K562 (cell line): ENCODE measurements at regions not wholly inside any gene's neighbourhood (a gene's known extent, or its start where the extent isn't known, plus 50 kb on each side); places are given as distances from the start of the nearest gene placed in this dataset.

Experiments used
- ATAC-seq: fragments of 200-7000 bp; cut with Tn5 transposase; 3 replicates; pipeline ENCODE4 v1.9.1; 2020; ENCODE audit warnings: moderate library complexity
- BruUV-seq: library from RNA; stranded (reverse); fragments of 400-500 nt; replicated peaks from 2 replicates; lab custom pipeline; 2021; lab: Mats Ljungman, UMichigan
- CTCF ChIA-PET: fragments of 300-600 bp; formaldehyde crosslinking; extraction: SDS; loops from one replicate; lab custom pipeline; 2021; ENCODE audit warnings: low intra/inter-chr PET ratio; lab: Yijun Ruan, JAX
- POLR2A ChIA-PET: fragments of 300-600, 350-650 bp; sonication (Branson Sonifier 250); formaldehyde crosslinking; extraction: SDS; loops from one replicate; lab custom pipeline; 2021; ENCODE audit warnings: antibody characterized with exemption, inconsistent platforms; lab: Yijun Ruan, JAX
- DNase-seq, 4 experiments: peaks; one replicate each; pipeline versions ENCODE4 v3.0.0 to v3.0.0-alpha.2; 2011 to 2018; ENCODE audit warnings: low spot score in 3 of 4, mixed read lengths in 3 of 4; ENCODE audit errors: extremely low read depth in 1 of 4
- FAIRE-seq: peaks from 2 replicates; lab custom pipeline; 2011; peaks lifted over from hg19 to GRCh38; lab: Jason Lieb, UNC
- H2AFZ ChIP-seq: 2 replicates; pipeline ENCODE4 v1.6.0; 2011; ENCODE audit warnings: low read depth, low read length, control low read depth, inconsistent platforms
- H3K27ac ChIP-seq: fragments of 200-600 bp; 3 replicates; pipeline ENCODE4 v1.8.0; 2011; ENCODE audit warnings: low read depth, mild to moderate bottlenecking, control low read depth, inconsistent platforms, low read length, moderate library complexity, mixed read lengths; ENCODE audit errors: extremely low read depth
- H3K27me3 ChIP-seq, 2 experiments: fragments of 300-600 bp in 1 of 2; 2 replicates in 1 of 2; 3 replicates in 1 of 2; pipeline versions ENCODE4 v1.6.0 to v1.8.0; 2011; ENCODE audit warnings: inconsistent platforms in 2 of 2, low read length in 2 of 2, mild to moderate bottlenecking in 1 of 2, mixed read lengths in 1 of 2, moderate library complexity in 1 of 2; ENCODE audit not compliant: control insufficient read depth in 2 of 2, insufficient read depth in 2 of 2
- H3K36me3 ChIP-seq: fragments of 300-600 bp; 3 replicates; pipeline ENCODE4 v1.8.0; 2011; ENCODE audit warnings: mild to moderate bottlenecking, low read length, inconsistent platforms; ENCODE audit not compliant: control insufficient read depth, insufficient read depth
- H3K4me1 ChIP-seq, 2 experiments: fragments of 200-600 bp in 1 of 2; replicated peaks in 1 of 2; 2 replicates in 1 of 2; 3 replicates in 1 of 2; pipeline versions ENCODE4 v1.5.1 to v1.8.0; 2011; ENCODE audit warnings: inconsistent platforms in 2 of 2, low read length in 2 of 2, mild to moderate bottlenecking in 1 of 2, mixed read lengths in 1 of 2, moderate library complexity in 1 of 2; ENCODE audit not compliant: control insufficient read depth in 2 of 2, insufficient read depth in 2 of 2
- H3K4me2 ChIP-seq: 2 replicates; pipeline ENCODE4 v1.6.1; 2011; ENCODE audit warnings: low read length, control low read depth, inconsistent platforms, mixed read lengths; ENCODE audit not compliant: insufficient read depth
- H3K4me3 ChIP-seq: fragments of 200-600 bp; sonication (generic), shearing (Covaris generic); 2 replicates; pipeline ENCODE4 v1.5.1; 2016; ENCODE audit warnings: control low read depth, inconsistent platforms
- H3K79me2 ChIP-seq: fragments of 200-600 bp; 3 replicates; pipeline ENCODE4 v1.8.0; 2011; ENCODE audit warnings: low read length, inconsistent platforms; ENCODE audit not compliant: control insufficient read depth, insufficient read depth
- H3K9ac ChIP-seq, 2 experiments: 2 replicates each; pipeline versions ENCODE4 v1.6.0 to v1.6.1; 2011; ENCODE audit warnings: low read depth in 2 of 2, low read length in 2 of 2, control low read depth in 1 of 2, inconsistent platforms in 1 of 2, mild to moderate bottlenecking in 1 of 2, mixed read lengths in 1 of 2; ENCODE audit not compliant: insufficient read depth in 1 of 2
- H3K9me1 ChIP-seq: one replicate; pipeline ENCODE4 v1.6.0; 2011; ENCODE audit warnings: inconsistent platforms, mild to moderate bottlenecking, low read length, moderate library complexity; ENCODE audit not compliant: control insufficient read depth, insufficient read depth
- H3K9me3 ChIP-seq: replicated peaks from 2 replicates; pipeline ENCODE4 v1.5.1; 2011; ENCODE audit warnings: low read depth, low read length, inconsistent platforms; ENCODE audit not compliant: control insufficient read depth, insufficient read depth
- H4K20me1 ChIP-seq: replicated peaks from 2 replicates; pipeline ENCODE4 v1.6.1; 2011; ENCODE audit warnings: low read length, inconsistent platforms, mixed read lengths; ENCODE audit not compliant: control insufficient read depth, insufficient read depth
- BMI1 ChIP-seq: fragments of 150-350 bp; IDR thresholded peaks from 2 replicates; pipeline ENCODE4 v1.6.1; 2014; ENCODE audit warnings: low read length
- ETS1 ChIP-seq: conservative IDR thresholded peaks from 2 replicates; pipeline ENCODE4 v1.6.1; 2011; ENCODE audit warnings: low read depth, mild to moderate bottlenecking, low read length; ENCODE audit not compliant: control insufficient read depth
- GATA2 ChIP-seq: sonication (generic); formaldehyde crosslinking; IDR thresholded peaks from 2 replicates; pipeline ENCODE4 v1.4.0; 2020; ENCODE audit warnings: mild to moderate bottlenecking, missing genetic modification reagents
- HMG20B ChIP-seq: fragments of 250-450 bp; sonication (Bioruptor Pico); IDR thresholded peaks from 2 replicates; pipeline ENCODE4 v1.5.0; 2021; ENCODE audit warnings: mild to moderate bottlenecking
- MEIS2 ChIP-seq: fragments of 450-650 bp; IDR thresholded peaks from 2 replicates; pipeline ENCODE4 v1.6.1; 2014; ENCODE audit warnings: mild to moderate bottlenecking; ENCODE audit not compliant: partially characterized antibody
- MTF1 ChIP-seq: fragments of 250-450 bp; sonication (Bioruptor Pico); IDR thresholded peaks from 2 replicates; pipeline ENCODE4 v1.9.0; 2021; ENCODE audit warnings: moderate library complexity, mild to moderate bottlenecking, inconsistent platforms, borderline replicate concordance
- TGIF2 ChIP-seq: sonication (generic); formaldehyde crosslinking; IDR thresholded peaks from 2 replicates; pipeline ENCODE4 v1.8.1; 2022; ENCODE audit warnings: mild to moderate bottlenecking, missing genetic modification reagents, moderate library complexity
- ZBTB11 ChIP-seq, 3 experiments: fragments of 200-800 bp in 1 of 3; fragments of 250-450 bp in 1 of 3; fragments of 450-650 bp in 1 of 3; sonication (Bioruptor Pico) in 1 of 3; sonication (Bioruptor generic) in 1 of 3; formaldehyde crosslinking in 1 of 3; IDR thresholded peaks; 2 replicates each; pipeline versions ENCODE4 v1.6.1 to v1.8.0; 2016 to 2022; ENCODE audit warnings: mild to moderate bottlenecking in 2 of 3, missing genetic modification characterization in 2 of 3, missing compliant biosample characterization in 1 of 3, moderate library complexity in 1 of 3
- ZNF395 ChIP-seq: fragments of 200-800 bp; sonication (Bioruptor generic); IDR thresholded peaks from 2 replicates; pipeline ENCODE4 v1.6.1; 2017; ENCODE audit warnings: missing genetic modification characterization, missing compliant biosample characterization
- ZNF639 ChIP-seq, 2 experiments: fragments of 200-800 bp in 1 of 2; sonication (Bioruptor generic) in 1 of 2; sonication (generic) in 1 of 2; formaldehyde crosslinking in 1 of 2; IDR thresholded peaks in 1 of 2; conservative IDR thresholded peaks in 1 of 2; 2 replicates each; pipeline versions ENCODE4 v1.5.0 to v1.6.1; 2016 to 2020; ENCODE audit warnings: missing compliant biosample characterization in 1 of 2, missing genetic modification characterization in 1 of 2, missing genetic modification reagents in 1 of 2
- ZNF655 ChIP-seq: fragments of 250-450 bp; sonication (Bioruptor Pico); IDR thresholded peaks from 2 replicates; pipeline ENCODE4 v1.5.0; 2021
- WGBS: fragments of 100-300 bp; shearing (Covaris generic); methylation state at CpG from one replicate; pipeline ENCODE4 v1.1.6; 2016; ENCODE audit warnings: low coverage, mixed read lengths; ENCODE audit not compliant: insufficient coverage; ENCODE audit errors: missing lambda C conversion rate; 5-methylcytosine and 5-hydroxymethylcytosine counted together
- in situ Hi-C: fragments of 300-500 bp; cut with MboI; formaldehyde crosslinking; loops from 4 replicates; pipeline ENCODE4 v1.15.0; 2018; ENCODE audit warnings: inconsistent platforms, mixed read lengths
- intact Hi-C: fragments of 100-400 bp; cut with micrococcal nuclease; formaldehyde crosslinking; loops from 2 replicates; pipeline ENCODE4 v1.14.2; 2022

- TF ChIP-seq ZNF639 (CRISPR knock-in tag; conservative IDR thresholded peaks at IDR 0.05 in 1 of 2, IDR thresholded peaks at IDR 0.05 in 1 of 2) = no peak
Measured at GRCh38 chr3:86251781-86252180, 739.2 kb downstream of the VGLL3 start (continued).

- WGBS = 0% methylated on average over 1 of the region's 1 CpG
- Histone ChIP-seq H2AFZ (no peak overlapping the region), H3K4me2 (no peak overlapping the region), H3K9ac (no peak overlapping the region), H3K27ac (no peak overlapping the region), H3K27me3 (no peaks in the 10 kb centered on the region), H4K20me1 (no peaks in the 10 kb centered on the region), H3K9me3 (no peaks in the 10 kb centered on the region), H3K9me1 (no peaks in the 10 kb centered on the region), H3K36me3 (no peaks in the 10 kb centered on the region), H3K4me3 (no peak overlapping the region), H3K4me1 (no peaks in the 10 kb centered on the region), H3K79me2 (no peaks in the 10 kb centered on the region)
- CTCF ChIA-PET = no interaction called here
- in situ Hi-C loops = no loop called here
- intact Hi-C loops = no loop called here
- no peak for FAIRE-seq
- POLR2A ChIA-PET = no interaction called here
- no TSS peak for BruUV-seq
- no peak for ATAC-seq
- no peak for DNase-seq
- TF ChIP-seq ZNF395 (CRISPR knock-in tag) = no peak
- no peak for TF ChIP-seq MEIS2
- no peak for TF ChIP-seq MTF1 (CRISPR knock-in tag)
- no peak for TF ChIP-seq ZBTB11 (CRISPR knock-in tag; IDR thresholded peaks at IDR 0.05)
- TF ChIP-seq ETS1 = no peak
- TF ChIP-seq ZNF655 (CRISPR knock-in tag) = no peak
- TF ChIP-seq HMG20B (CRISPR knock-in tag) = no peak
- no peak for TF ChIP-seq TGIF2 (CRISPR knock-in tag)
- TF ChIP-seq GATA2 (CRISPR knock-in tag) = no peak
- no peak for TF ChIP-seq BMI1
Measured at GRCh38 chr3:86249833-86250232, 741.1 kb downstream of the VGLL3 start.
